ENCODE measurements at regions not wholly inside any gene's neighbourhood (a gene's known extent, or its start where the extent isn't known, plus 50 kb on each side); places are given as distances from the start of the nearest gene placed in this dataset.

- H3K4me3 ChIP-seq (ENCODE audit: low read depth, low read length): no peak overlapping the region
- TF ChIP-seq CTCF (IDR thresholded peaks at IDR 0.05; ENCODE audit: control insufficient read depth, extremely low read depth, insufficient read depth): no peak
- no peak for DNase-seq (ENCODE audit: low read depth)
Measured at GRCh38 chrY:8622156-8622555, 715.1 kb upstream of the TSPY4 start.

GRCh38 chrY:8622856-8623255, 714.4 kb upstream of the TSPY4 start:
- DNase-seq (ENCODE audit: low read depth): no peak
- no peak overlapping the region for H3K4me3 ChIP-seq (ENCODE audit: low read depth, low read length)
- no peak for TF ChIP-seq CTCF (IDR thresholded peaks at IDR 0.05; ENCODE audit: control insufficient read depth, extremely low read depth, insufficient read depth)

GRCh38 chrY:8629636-8630035, 707.6 kb upstream of the TSPY4 start:
- TF ChIP-seq CTCF (IDR thresholded peaks at IDR 0.05; ENCODE audit: control insufficient read depth, extremely low read depth, insufficient read depth): no peak
- no peak overlapping the region for H3K4me3 ChIP-seq (ENCODE audit: low read depth, low read length)
- DNase-seq (ENCODE audit: low read depth): no peak

GRCh38 chrY:8638111-8638510, 699.2 kb upstream of the TSPY4 start:
- H3K4me3 ChIP-seq (ENCODE audit: low read depth, low read length): no peak overlapping the region
- no peak for TF ChIP-seq CTCF (IDR thresholded peaks at IDR 0.05; ENCODE audit: control insufficient read depth, extremely low read depth, insufficient read depth)
- no peak for DNase-seq (ENCODE audit: low read depth)

GRCh38 chrY:8644926-8645325, 692.3 kb upstream of the TSPY4 start:
- no peak overlapping the region for H3K4me3 ChIP-seq (ENCODE audit: low read depth, low read length)
- no peak for TF ChIP-seq CTCF (IDR thresholded peaks at IDR 0.05; ENCODE audit: control insufficient read depth, extremely low read depth, insufficient read depth)
- DNase-seq (ENCODE audit: low read depth): no peak

- H3K4me3 ChIP-seq (ENCODE audit: low read depth, low read length): no peak overlapping the region
- DNase-seq (ENCODE audit: low read depth): no peak
- no peak for TF ChIP-seq CTCF (IDR thresholded peaks at IDR 0.05; ENCODE audit: control insufficient read depth, extremely low read depth, insufficient read depth)
Measured at GRCh38 chrY:8652445-8652844, 684.8 kb upstream of the TSPY4 start.

- TF ChIP-seq CTCF (IDR thresholded peaks at IDR 0.05; ENCODE audit: control insufficient read depth, extremely low read depth, insufficient read depth): no peak
- DNase-seq (ENCODE audit: low read depth): no peak
- no peak overlapping the region for H3K4me3 ChIP-seq (ENCODE audit: low read depth, low read length)
Measured at GRCh38 chrY:8655017-8655416, 682.2 kb upstream of the TSPY4 start.

Data from LNCaP clone FGC (cell line).